ENCODE measurements at regions not wholly inside any gene's neighbourhood (a gene's known extent, or its start where the extent isn't known, plus 50 kb on each side); places are given as distances from the start of the nearest gene placed in this dataset.

GRCh38 chr11:121741761-121742361 is 289.1 kb upstream of the SORL1-AS1 start:
- H3K36me3 ChIP-seq (replicated peaks in 1 of 2), result no peaks in the 10 kb centered on the region
- no peaks in the 10 kb centered on the region for H3K27me3 ChIP-seq
- TF ChIP-seq CTCF (IDR thresholded peaks at IDR 0.05), result no peak
- TF ChIP-seq POLR2A (IDR thresholded peaks at IDR 0.05), result no peak
- no peaks in the 10 kb centered on the region for H3K9me3 ChIP-seq (replicated peaks in 1 of 3)
- H3K4me3 ChIP-seq, result no peak overlapping the region
- intact Hi-C loops (cut with DNase I), result no loop called here
- 44 to 64% (median 56%) methylated on average over 8 of the region's 8 CpGs for WGBS, 4 donors
- DNase-seq, result peak in 6 of 7 donors; percentile 26 to 79 (median 52)
- no peaks in the 10 kb centered on the region for H3K4me1 ChIP-seq (replicated peaks in 1 of 2)
- H3K27ac ChIP-seq, result peak overlapping the region in 2 of 5 donors; percentile 67 to 85

GRCh38 chr11:121741351-121741760 is 288.6 kb upstream of the SORL1-AS1 start:
- Histone ChIP-seq H3K27ac (peak overlapping the region in 3 of 5 donors; percentile 44 to 85 (median 67)), H3K27me3 (no peaks in the 10 kb centered on the region), H3K4me3 (no peak overlapping the region), H3K36me3 (replicated peaks in 1 of 2) (no peaks in the 10 kb centered on the region), H3K9me3 (replicated peaks in 1 of 3) (no peaks in the 10 kb centered on the region), H3K4me1 (replicated peaks in 1 of 2) (no peaks in the 10 kb centered on the region)
- TF ChIP-seq POLR2A (IDR thresholded peaks at IDR 0.05), result no peak
- no peak for TF ChIP-seq CTCF (IDR thresholded peaks at IDR 0.05)
- intact Hi-C loops (cut with DNase I), result no loop called here
- 66 to 83% (median 71%) methylated on average over 5 of the region's 5 CpGs for WGBS, 4 donors
- DNase-seq, result no peak

GRCh38 chr11:121740902-121741301 is 288.1 kb upstream of the SORL1-AS1 start:
- 48 to 68% (median 58%) methylated on average over 1 of the region's 1 CpG for WGBS, 4 donors
- Histone ChIP-seq H3K27ac (peak overlapping the region in 3 of 5 donors; percentile 44 to 85 (median 67)), H3K27me3 (no peaks in the 10 kb centered on the region), H3K4me1 (replicated peaks in 1 of 2) (no peaks in the 10 kb centered on the region), H3K36me3 (replicated peaks in 1 of 2) (no peaks in the 10 kb centered on the region), H3K4me3 (no peak overlapping the region), H3K9me3 (replicated peaks in 1 of 3) (no peaks in the 10 kb centered on the region)
- TF ChIP-seq CTCF (IDR thresholded peaks at IDR 0.05), result no peak
- TF ChIP-seq POLR2A (IDR thresholded peaks at IDR 0.05), result no peak
- DNase-seq, result no peak
- intact Hi-C loops (cut with DNase I), result no loop called here

- H3K27me3 ChIP-seq, result no peaks in the 10 kb centered on the region
- intact Hi-C loops (cut with DNase I), result no loop called here
- no peaks in the 10 kb centered on the region for H3K4me1 ChIP-seq (replicated peaks in 1 of 2)
- 71 to 85% (median 82%) methylated on average over 1 of the region's 1 CpG for WGBS, 4 donors
- no peak overlapping the region for H3K27ac ChIP-seq
- peaks cover 0 to 5% (median 0%) of the 10 kb centered on the region in 3 donors for H3K9me3 ChIP-seq (replicated peaks in 1 of 3)
- H3K36me3 ChIP-seq (replicated peaks in 1 of 2), result no peaks in the 10 kb centered on the region
- no peak overlapping the region for H3K4me3 ChIP-seq
- no peak for DNase-seq
- TF ChIP-seq CTCF (IDR thresholded peaks at IDR 0.05) (no peak), POLR2A (IDR thresholded peaks at IDR 0.05) (no peak)
These were observed 281.1 kb upstream of the SORL1-AS1 start for GRCh38 chr11:121733858-121734257.

Data from adrenal gland (tissue), 9 donors.